ENCODE measurements at regions not wholly inside any gene's neighbourhood (a gene's known extent, or its start where the extent isn't known, plus 50 kb on each side); places are given as distances from the start of the nearest gene placed in this dataset.
A peak's percentile ranks its signal among the peaks of the same experiment; 100 is the strongest.
"Not testable (repeated sequence)": the region's sequence is repeated elsewhere in the genome, so short reads cannot be mapped to it uniquely, and the experiment has no call there.

DNA sequence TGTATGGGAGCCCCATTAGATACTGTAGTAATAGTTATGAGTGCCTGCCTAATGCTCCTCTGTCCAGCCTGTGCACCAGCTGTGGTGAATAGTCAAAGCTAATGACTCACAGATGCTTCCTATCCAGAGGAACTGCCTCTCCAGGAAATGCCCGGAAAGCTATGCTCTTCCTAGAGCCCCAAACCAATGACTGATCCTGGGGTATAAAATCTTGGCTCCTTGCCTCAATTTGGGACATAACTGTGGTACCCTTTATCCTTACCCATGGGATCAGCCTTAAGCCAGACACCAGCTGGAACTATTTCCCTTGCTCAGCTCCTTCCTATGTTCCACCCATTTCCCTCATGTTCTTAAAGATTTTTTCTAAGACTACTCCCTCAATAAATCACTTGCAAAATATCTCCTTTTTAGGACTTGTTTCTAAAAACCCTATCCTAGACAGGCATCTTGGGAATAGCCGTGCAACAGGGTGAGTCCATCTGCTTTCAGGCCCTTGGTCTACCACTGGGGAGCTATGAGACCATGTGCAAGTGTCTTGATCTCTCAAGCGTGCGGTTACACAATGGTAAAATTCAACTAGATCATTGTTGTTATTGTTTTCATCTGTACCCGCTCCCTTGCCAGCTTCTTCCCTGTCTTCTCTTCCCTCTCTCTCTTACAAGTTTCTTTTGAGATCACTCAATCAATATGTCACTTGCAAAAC, 283.7 kb downstream of the BTBD3 start:
- no peak for DNase-seq (ENCODE audit: low read depth, low spot score)

GRCh38 chr20:12203399-12203798, 285.7 kb downstream of the BTBD3 start:
- no peak for DNase-seq (ENCODE audit: low read depth, low spot score)

DNA sequence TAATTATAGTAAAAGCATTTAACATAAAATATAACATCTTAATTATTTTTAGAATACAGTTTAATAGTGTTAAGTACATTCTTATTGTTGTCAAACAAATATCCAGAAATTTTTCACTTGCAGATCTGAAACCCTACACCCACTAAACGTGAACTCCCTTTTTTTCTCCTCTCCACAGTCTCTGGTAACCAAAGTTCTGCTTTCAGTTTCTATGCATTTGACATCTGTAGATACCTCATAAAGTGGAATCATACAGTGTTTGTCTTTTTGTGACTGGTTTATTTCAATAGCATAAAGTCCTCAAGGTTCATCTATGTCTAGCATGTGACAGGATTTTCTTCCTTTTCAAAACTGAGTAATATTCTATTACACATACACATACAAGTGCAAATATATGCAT, 286.3 kb downstream of the BTBD3 start:
- DNase-seq (ENCODE audit: low read depth, low spot score), result no peak

DNA sequence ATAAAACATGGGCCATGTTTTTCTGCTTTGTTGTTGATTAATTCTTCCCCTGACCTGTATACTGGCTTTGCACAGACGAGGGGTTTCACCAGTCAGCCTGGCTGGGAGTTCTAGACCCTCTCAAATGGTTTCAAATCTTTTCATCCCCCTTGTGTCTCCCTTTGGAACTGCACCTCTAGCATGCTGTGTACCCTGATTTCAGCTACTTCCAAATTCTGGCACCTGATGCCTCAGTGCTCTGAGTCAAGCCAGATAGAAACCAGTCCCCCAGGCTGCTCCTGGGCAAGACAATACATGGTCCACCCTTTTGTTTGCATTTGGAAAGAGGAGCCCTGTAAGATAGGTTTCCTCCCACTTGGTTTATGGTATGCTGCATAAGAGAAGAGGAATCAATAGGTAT, 290.2 kb downstream of the BTBD3 start:
- DNase-seq (ENCODE audit: low read depth, low spot score), result peak; percentile 1

DNA sequence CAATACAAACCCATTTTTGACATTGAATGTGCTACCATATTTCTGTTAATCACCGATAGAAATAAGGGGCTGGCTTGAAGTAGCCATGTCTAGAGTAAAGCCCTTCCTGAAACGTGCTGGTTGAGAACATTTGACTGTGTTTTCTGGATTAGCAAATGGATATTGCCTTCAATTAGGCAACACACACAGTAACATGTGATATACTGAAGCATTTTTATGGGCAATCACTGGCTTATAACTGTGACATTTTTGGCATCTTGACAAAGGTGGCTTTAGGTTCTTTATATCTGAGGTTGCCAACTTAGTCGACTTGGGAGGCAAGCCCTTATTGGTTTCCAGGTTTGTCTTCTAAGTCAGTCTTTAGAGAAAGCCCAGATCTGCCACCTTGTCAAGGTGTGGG, 292.9 kb downstream of the BTBD3 start:
- no peak for DNase-seq (ENCODE audit: low read depth, low spot score)

DNA sequence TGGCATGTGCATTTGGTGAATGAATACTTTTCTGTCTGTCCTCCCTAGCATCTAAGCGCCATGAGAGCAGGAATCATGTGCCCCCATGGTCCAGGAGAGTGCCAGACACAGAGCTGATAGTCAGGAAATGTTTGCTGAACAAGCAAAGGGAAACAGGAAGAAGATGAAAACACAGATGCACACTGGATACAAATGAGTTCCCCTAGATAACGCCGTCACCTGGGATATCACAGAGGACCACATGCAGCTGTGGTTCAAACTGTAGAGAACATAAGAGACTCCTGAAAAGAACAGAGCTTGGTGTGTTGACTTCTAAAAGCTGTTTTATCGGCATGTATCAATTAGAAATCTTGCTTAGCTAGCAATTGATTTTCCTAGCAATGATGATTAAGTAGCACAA, 293.7 kb downstream of the BTBD3 start:
- no peak for DNase-seq (ENCODE audit: low read depth, low spot score)

DNA sequence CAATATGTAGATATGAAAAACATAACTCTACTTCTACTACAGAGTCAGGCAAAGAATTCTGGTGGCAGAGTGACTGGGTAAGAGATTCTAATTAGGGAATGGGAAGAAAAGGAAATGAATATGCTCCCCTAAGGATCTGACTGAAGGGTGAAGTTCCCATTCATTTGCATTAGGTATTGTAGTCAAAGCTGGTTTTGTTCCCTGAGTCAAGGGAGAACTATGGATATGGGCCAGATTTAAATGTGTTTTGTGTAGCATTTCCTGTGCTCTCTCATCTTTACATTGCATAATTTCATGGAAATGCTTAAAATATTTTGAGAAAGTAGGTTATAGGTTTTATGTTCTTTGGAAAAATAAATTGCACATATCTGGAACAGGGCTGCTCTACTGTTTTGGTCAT, 299.7 kb downstream of the BTBD3 start:
- no peak for DNase-seq (ENCODE audit: low read depth, low spot score)

GRCh38 chr20:12219798-12220197, 302.1 kb downstream of the BTBD3 start:
- no peak for DNase-seq (ENCODE audit: low read depth, low spot score)

GRCh38 chr20:12223057-12223456, 305.4 kb downstream of the BTBD3 start:
- no peak for DNase-seq (ENCODE audit: low read depth, low spot score)

- DNase-seq (ENCODE audit: low read depth, low spot score), result no peak
These were observed 308.2 kb downstream of the BTBD3 start for GRCh38 chr20:12225898-12226297.

DNA sequence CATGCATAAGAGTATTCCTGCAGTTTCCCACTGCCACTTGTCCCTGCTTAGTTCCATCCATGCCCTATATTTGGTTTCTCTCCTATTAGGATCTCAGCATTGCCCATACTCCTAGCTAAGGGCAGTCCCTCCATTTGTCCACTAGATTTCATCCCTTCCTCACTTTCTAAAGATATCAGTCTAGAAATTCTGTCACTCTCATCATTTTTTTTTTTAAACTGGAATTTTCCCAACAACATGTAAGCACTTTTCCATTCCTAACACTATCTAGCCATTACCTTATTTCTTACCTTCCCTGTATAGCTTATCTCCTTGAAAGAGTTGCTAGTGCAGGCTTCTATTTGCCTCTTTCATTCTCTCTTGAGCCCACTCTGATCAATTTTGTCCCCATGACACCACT, 312.2 kb downstream of the BTBD3 start:
- DNase-seq (ENCODE audit: low read depth, low spot score), result no peak

DNA sequence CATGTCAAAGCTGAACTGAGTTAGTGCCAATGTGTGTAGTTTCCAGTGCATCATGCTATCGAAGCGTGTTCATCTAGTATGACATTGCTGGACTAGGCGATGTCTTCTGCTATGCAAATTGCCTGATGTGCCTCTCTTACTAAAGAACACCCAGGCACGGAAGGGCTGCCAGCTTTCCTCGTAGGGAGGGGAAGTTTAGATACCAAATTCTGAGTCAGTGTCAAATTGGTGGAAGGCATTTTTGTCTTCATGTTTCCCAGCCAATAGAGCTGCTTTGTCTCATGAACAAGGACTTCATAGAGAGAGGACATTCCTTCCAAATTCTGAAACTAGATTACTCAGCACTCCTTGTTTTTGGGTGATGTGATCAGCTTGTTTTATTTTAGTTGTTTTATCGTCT, 320.1 kb downstream of the BTBD3 start:
- DNase-seq (ENCODE audit: low read depth, low spot score), result no peak

DNA sequence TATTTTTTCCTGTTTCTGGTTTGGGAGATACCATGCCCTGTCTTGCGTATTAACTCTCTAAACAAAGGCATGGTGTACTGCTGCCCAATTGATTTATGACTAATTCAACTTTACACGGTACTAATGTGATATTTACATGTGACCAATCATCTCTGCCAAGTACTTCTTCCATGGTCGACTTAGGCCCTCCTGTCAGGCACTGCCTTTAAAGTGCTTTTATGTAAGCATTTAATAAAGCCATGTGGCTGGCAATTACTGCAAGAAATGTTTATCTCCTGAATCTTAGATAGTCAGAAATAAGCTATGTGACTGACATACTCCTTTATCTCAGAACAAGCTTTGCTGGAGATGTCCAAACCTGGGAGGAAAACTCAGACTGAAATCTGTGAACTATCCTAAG, 323.4 kb downstream of the BTBD3 start:
- DNase-seq (ENCODE audit: low read depth, low spot score), result no peak

DNA sequence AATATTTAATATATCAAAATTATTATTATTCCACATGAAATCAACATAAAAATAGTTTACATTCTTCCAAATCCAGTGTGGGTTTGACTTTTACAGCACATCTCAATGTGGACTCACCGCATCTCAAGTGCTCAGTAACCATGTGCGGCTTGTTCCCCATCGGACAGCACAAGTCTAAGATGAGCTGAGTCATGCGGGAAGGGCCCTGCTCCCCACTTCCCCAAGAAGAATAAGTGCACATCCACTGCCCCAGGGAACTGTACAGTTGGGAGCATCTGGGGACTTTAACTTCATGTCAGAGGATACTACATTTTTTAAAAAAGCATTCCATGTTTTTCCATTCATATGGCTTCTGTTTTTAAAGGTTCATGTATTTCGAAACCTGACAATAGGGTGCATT, 325.6 kb downstream of the BTBD3 start:
- DNase-seq (ENCODE audit: low read depth, low spot score), result no peak

GRCh38 chr20:12248481-12248880, 330.8 kb downstream of the BTBD3 start:
- no peak for DNase-seq (ENCODE audit: low read depth, low spot score)

DNA sequence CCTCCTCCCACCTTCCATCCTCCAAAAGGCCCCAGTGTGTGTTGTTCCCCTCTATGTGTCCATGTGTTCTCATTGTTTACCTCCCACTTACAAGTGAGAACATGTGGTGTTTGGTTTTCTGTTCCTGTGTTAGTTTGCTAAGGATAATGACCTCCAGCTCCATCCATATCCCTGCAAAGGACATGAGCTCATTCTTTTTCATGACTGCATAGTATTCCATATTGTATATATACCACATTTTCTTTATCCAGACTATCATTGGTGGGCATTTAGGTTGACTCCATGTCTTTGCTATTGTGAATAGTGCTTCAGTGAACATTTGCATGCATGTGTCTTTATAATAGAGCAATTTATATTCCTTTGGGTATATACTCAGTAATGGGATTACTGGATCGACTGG, 333.0 kb downstream of the BTBD3 start:
- DNase-seq (ENCODE audit: low read depth, low spot score), result not testable (repeated sequence)

DNA sequence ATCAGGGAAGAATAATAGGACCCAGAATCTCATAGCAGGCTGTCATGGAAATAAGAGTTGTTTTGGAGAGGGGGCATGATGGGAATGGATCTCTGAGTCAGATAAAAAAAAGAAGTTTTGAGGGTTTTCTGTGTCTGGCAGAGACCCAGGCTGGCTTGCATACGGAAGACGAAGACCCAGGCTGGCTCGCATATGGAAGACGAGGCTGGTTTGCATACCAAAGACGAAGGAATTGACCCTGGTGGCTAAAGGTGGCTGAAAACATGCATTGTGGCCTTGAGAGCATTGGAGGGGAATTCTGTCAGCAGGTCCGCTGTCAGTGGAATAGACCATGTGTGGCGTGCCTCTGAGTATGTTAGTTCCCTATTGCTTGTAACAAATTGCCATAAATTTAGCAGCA, 335.1 kb downstream of the BTBD3 start:
- DNase-seq (ENCODE audit: low read depth, low spot score), result no peak

GRCh38 chr20:12255461-12255970, 337.8 kb downstream of the BTBD3 start:
- no peak for DNase-seq (ENCODE audit: low read depth, low spot score)

DNA sequence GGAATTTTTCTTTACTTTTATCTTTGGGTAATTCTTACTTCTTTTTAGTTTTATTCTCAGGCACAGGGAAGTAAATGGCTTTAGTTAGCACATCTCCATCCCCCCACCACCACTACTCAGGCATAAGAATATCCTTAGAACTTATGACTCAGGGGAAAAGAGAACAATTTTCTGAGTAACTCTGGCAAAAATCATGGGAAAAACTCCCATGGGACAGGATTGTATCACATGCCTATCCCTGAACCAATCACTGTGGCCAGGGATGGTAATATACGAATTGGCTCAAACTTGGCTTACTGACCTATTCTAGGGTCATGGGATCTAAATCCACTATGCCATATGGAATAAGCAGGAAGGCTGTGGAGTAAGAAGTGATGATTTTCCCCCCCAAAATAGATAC, 339.1 kb downstream of the BTBD3 start:
- no peak for DNase-seq (ENCODE audit: low read depth, low spot score)

GRCh38 chr20:12262747-12263146, 345.1 kb downstream of the BTBD3 start:
- DNase-seq (ENCODE audit: low read depth, low spot score), result no peak

DNA sequence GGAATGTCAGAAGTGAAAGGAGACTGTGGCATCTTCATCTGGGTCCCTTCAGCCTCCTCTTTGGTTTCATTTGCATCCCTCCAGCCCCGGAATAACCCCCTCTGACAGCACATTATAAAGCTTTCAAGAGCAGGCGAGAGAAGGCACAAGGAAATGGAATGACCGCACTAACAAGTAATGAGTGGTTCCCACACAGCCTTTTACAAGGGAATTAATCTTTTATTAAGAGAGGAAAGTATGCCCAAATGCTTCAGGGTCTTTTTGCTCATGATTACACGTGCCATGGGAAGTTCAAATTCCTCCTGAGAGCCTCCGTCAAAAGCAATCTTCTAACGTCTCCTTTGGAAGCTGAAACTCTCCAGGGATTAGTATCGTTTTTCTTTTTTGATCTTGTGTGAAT, 347.0 kb downstream of the BTBD3 start:
- DNase-seq (ENCODE audit: low read depth, low spot score), result no peak

DNA sequence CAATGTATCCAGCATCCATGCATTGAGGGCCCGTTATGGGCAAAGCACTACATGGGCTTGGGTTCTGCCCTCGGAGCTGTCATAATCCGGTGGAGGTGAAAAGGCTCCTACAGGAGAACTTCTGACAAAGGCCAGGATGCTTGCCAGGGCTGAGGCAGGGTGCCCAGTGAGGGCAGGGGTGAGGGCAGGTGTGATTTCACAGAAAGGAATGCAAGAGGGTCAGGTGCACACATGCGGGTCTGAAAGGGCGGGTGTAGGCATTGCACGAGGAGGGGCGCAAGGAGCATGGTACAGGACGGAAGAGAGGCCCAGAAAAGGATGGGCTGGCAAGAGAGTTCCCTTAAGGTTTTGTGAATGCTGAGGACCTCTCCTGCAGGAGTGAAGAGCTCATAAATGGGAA, 348.0 kb downstream of the BTBD3 start:
- DNase-seq (ENCODE audit: low read depth, low spot score), result no peak

- no peak for DNase-seq (ENCODE audit: low read depth, low spot score)
These were observed 351.9 kb downstream of the BTBD3 start for GRCh38 chr20:12269579-12269978.

- no peak for DNase-seq (ENCODE audit: low read depth, low spot score)
These were observed 353.2 kb downstream of the BTBD3 start for GRCh38 chr20:12270863-12271262.

Data from smooth muscle cell of the brain vasculature (primary cell).